Activated CD4-positive, alpha-beta T cell treated with anti-CD3 and anti-CD28 coated beads for 36 hours (primary cell): ENCODE measurements at regions not wholly inside any gene's neighbourhood (a gene's known extent, or its start where the extent isn't known, plus 50 kb on each side); places are given as distances from the start of the nearest gene placed in this dataset.
A peak's percentile ranks its signal among the peaks of the same experiment; 100 is the strongest.
"Not testable (repeated sequence)": the region's sequence is repeated elsewhere in the genome, so short reads cannot be mapped to it uniquely, and the experiment has no call there.

Source experiments
- ATAC-seq: fragments of 200-7000 bp; cut with Tn5 transposase; one replicate; pipeline ENCODE4 v1.10.0; 2021; ENCODE audit warnings: mild to moderate bottlenecking, moderate library complexity
- CTCF ChIA-PET: fragments of 350-600 bp; sonication (Branson Sonifier 250); formaldehyde crosslinking; loops from one replicate; lab custom pipeline; 2021; ENCODE audit warnings: antibody characterized with exemption; lab: Charles Lee
- POLR2A ChIA-PET: fragments of 350-600 bp; sonication (Branson Sonifier 250); formaldehyde crosslinking; loops from one replicate; lab custom pipeline; 2021; ENCODE audit warnings: antibody characterized with exemption, inconsistent platforms; lab: Charles Lee
- DNase-seq: peaks from one replicate; pipeline ENCODE4 v3.0.0-alpha.2; 2020
- H3K27ac Mint-ChIP-seq: one replicate; pipeline ENCODE4 v1.8.0; 2021; ENCODE audit warnings: mixed read lengths
- H3K27me3 Mint-ChIP-seq: one replicate; pipeline ENCODE4 v1.8.0; 2021; ENCODE audit warnings: mixed read lengths
- H3K36me3 Mint-ChIP-seq: one replicate; pipeline ENCODE4 v1.8.0; 2021; ENCODE audit warnings: low read depth, mixed read lengths
- H3K4me1 Mint-ChIP-seq: one replicate; pipeline ENCODE4 v1.8.0; 2021; ENCODE audit warnings: mixed read lengths
- H3K4me3 Mint-ChIP-seq: one replicate; pipeline ENCODE4 v1.8.0; 2021; ENCODE audit warnings: mild to moderate bottlenecking, moderate library complexity, mixed read lengths
- H3K9me3 Mint-ChIP-seq: one replicate; pipeline ENCODE4 v1.8.0; 2021; ENCODE audit warnings: low read depth, mixed read lengths
- intact Hi-C, 2 experiments: fragments of 100-400 bp; cut with DNase I in 1 of 2; cut with micrococcal nuclease in 1 of 2; formaldehyde crosslinking; loops; one replicate each; pipeline versions ENCODE4 v1.14.2 to v1.15.1; 2022 to 2024; cut with DNase I, micrococcal nuclease

DNA sequence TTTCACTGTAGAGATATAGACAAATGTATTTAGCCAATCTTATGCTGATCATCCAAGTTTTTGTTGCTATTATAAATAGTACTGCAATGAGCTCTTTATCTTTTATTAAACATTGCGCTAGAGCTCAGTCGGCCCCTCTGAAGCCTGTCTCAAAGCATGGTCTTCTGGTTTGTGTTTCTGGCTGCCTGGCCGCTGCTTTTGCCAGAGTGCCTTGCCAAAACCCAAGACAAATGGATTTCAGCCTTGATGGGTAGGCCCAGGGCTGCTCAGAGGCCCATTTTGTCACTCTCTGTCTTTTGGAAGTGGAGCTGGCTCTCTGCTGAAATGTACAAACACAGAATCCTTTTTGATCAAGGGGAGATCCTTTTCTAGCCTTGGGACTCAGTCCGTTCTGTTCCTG lies 102.9 kb upstream of the KCNG1 start:
- H3K27me3 Mint-ChIP-seq: peaks cover 26% of the 10 kb centered on the region
- no peaks in the 10 kb centered on the region for H3K9me3 Mint-ChIP-seq
- POLR2A ChIA-PET: no interaction called here
- no peak for DNase-seq
- H3K27ac Mint-ChIP-seq: no peak overlapping the region
- H3K36me3 Mint-ChIP-seq: no peaks in the 10 kb centered on the region
- H3K4me3 Mint-ChIP-seq: no peak overlapping the region
- H3K4me1 Mint-ChIP-seq: peaks cover 27% of the 10 kb centered on the region
- CTCF ChIA-PET: no interaction called here
- ATAC-seq: no peak
- intact Hi-C loops: no loop called here

DNA sequence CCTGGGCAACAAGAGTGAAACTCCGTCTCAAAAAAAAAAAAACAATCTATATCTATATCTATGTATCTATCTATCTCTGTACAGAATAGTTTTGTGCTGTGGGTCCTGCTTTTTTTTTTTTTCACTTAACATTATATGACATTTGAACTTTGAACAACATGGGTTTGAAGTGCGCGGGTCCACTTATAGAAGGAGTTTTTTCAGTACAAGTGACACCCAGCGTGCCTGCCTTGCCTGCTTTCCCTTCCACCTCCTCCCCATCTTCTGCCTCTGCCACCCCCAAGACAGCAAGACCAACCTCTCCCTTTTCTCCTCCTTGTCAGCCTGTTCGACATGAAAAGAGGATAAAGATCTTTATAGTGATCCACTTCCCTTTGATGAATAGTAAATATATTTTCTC lies 102.2 kb upstream of the KCNG1 start:
- ChIA-PET POLR2A (no interaction called here), CTCF (no interaction called here)
- Mint-ChIP-seq H3K4me3 (no peak overlapping the region), H3K4me1 (peaks cover 27% of the 10 kb centered on the region), H3K27ac (no peak overlapping the region), H3K9me3 (no peaks in the 10 kb centered on the region), H3K36me3 (no peaks in the 10 kb centered on the region), H3K27me3 (peaks cover 28% of the 10 kb centered on the region)
- ATAC-seq (no peak), DNase-seq (no peak)
- intact Hi-C loops: no loop called here

DNA sequence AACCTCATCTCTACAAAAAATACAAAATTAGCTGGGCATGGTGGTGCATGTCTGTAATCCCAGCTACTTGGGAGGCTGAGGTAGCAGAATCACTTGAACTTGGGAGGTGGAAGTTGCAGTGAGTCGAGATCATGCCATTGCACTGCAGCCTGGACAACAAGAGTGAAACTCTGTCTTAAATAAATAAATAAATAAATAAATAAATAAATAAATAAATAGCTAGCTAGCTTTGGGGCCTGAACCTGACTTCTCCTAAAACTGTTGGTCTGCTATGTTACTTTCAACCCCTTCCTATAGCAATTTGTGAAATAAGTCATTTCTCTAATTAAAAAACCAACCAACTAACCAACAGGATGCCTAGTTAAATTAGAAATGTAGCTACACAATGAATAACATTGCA lies 101.0 kb upstream of the KCNG1 start:
- H3K4me3 Mint-ChIP-seq, DNase-seq, H3K27ac Mint-ChIP-seq, POLR2A ChIA-PET, CTCF ChIA-PET, H3K9me3 Mint-ChIP-seq, H3K36me3 Mint-ChIP-seq, ATAC-seq: not testable (repeated sequence)
- Mint-ChIP-seq H3K27me3 (peaks cover 33% of the 10 kb centered on the region), H3K4me1 (peaks cover 26% of the 10 kb centered on the region)
- intact Hi-C loops: loop anchor here (1.0 kb wide), 2 partner anchors 62 to 63 kb away; no protein-coding TSS in a partner anchor

DNA sequence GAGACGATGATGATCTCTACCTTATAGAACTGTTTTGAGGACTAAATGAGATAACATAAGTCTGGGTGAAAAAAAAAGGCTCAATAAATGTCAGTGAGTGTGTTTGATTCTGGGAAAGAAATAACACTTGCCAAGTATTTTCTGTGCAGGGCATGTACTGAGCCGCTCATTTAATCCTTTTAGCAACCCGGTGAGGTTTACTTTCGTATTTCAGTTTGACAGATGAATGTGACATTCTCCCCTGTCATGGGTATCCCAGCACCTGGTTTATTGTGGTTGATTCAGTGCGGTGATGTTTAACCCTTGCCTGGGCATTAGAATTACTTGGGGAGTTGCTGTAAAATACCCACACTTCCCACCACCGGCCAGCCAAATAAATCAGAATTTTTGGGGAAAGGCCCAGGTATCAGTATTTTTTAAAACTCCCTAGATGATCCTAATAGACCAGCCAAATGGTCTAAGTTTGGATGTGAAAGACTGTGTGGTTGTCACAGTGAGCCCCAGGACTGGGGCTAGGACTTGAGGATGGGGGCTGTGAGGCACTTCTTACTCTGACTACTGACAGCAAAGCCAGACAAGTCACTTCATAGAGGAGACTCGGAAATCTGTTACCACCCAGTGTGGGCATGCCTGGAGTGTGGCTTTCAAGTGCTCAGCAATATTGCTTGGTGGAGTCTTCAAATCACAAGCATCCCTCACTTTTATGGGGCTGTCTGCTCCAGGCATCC lies 100.2 kb upstream of the KCNG1 start:
- POLR2A ChIA-PET: no interaction called here
- H3K4me3 Mint-ChIP-seq: no peak overlapping the region
- peaks cover 18% of the 10 kb centered on the region for H3K4me1 Mint-ChIP-seq
- DNase-seq (peak; percentile 51), ATAC-seq (peak; percentile 96)
- intact Hi-C loops: loop anchor here (1.0 kb wide), 2 partner anchors 61 to 62 kb away; no protein-coding TSS in a partner anchor
- no peak overlapping the region for H3K27ac Mint-ChIP-seq
- CTCF ChIA-PET: no interaction called here
- H3K36me3 Mint-ChIP-seq: no peaks in the 10 kb centered on the region
- H3K27me3 Mint-ChIP-seq: peaks cover 31% of the 10 kb centered on the region
- H3K9me3 Mint-ChIP-seq: no peaks in the 10 kb centered on the region

DNA sequence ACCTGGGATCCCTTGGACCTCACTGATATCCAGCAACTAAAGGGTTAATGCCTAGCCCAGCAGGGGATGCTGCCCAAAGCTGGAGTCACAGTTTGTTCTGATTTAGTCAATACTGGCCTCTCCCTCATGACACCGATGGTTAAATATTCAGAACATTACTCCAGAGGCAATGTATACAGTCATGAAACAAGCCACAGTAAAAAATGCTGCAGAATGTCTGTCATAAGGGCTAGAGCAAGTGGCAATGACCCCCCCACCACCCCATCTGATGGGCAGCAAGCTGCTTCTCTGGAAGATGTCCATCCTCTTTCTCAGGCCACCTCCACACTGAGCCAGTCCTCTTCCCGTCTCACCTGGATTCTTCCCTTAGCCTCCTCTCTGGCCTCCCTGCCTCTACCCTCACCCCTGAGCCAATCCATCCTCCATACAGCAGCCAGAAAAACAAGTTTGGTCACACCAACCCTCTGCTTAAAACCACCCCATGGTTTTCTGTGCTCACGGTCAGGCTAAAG lies 99.0 kb upstream of the KCNG1 start:
- Mint-ChIP-seq H3K4me1 (peaks cover 14% of the 10 kb centered on the region), H3K36me3 (no peaks in the 10 kb centered on the region), H3K27ac (no peak overlapping the region), H3K27me3 (peaks cover 31% of the 10 kb centered on the region), H3K4me3 (no peak overlapping the region), H3K9me3 (no peaks in the 10 kb centered on the region)
- POLR2A ChIA-PET: no interaction called here
- ATAC-seq: no peak
- intact Hi-C loops: no loop called here
- CTCF ChIA-PET: interaction anchor here (0.5 kb wide), 1 partner anchor 172 kb away, joined by 3 read pairs; no protein-coding TSS in a partner anchor
- no peak for DNase-seq

- ChIA-PET CTCF (interaction anchor here (0.7 kb wide), 1 partner anchor 65 kb away, joined by 3 read pairs; no protein-coding TSS in a partner anchor), POLR2A (no interaction called here)
- DNase-seq (no peak), ATAC-seq (no peak)
- H3K27ac Mint-ChIP-seq: no peak overlapping the region
- no peaks in the 10 kb centered on the region for H3K36me3 Mint-ChIP-seq
- intact Hi-C loops: no loop called here
- H3K4me3 Mint-ChIP-seq: no peak overlapping the region
- peaks cover 14% of the 10 kb centered on the region for H3K4me1 Mint-ChIP-seq
- H3K27me3 Mint-ChIP-seq: peaks cover 27% of the 10 kb centered on the region
- no peaks in the 10 kb centered on the region for H3K9me3 Mint-ChIP-seq
These were observed 98.4 kb upstream of the KCNG1 start for GRCh38 chr20:51121272-51121671.

DNA sequence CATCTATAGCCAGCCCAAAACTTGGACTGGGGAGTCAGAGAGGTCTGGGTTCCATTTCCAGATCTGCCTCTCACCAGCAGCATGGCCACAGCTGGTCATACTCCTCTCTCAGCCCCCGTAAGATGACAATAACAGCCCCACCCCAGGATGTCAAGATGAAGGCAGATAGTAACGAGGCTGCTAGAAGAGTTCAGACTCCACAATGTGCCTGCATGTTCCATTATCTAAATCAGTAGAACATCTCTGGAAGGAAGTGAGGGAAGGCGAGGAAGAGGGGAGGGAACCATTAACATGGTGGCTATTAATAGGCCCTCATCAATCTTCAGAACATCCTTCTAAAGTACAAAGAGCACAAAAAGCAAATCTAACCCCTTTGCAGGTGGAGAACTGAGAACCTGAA lies 98.0 kb upstream of the KCNG1 start:
- H3K4me1 Mint-ChIP-seq: peaks cover 14% of the 10 kb centered on the region
- no peak for ATAC-seq
- H3K27ac Mint-ChIP-seq: no peak overlapping the region
- ChIA-PET CTCF (interaction anchor here (0.7 to 1.1 kb wide), 2 partner anchors 65 to 127 kb away, joined by 3 read pairs; no protein-coding TSS in a partner anchor), POLR2A (no interaction called here)
- H3K27me3 Mint-ChIP-seq: peaks cover 27% of the 10 kb centered on the region
- no peaks in the 10 kb centered on the region for H3K36me3 Mint-ChIP-seq
- intact Hi-C loops: no loop called here
- no peak for DNase-seq
- H3K9me3 Mint-ChIP-seq: no peaks in the 10 kb centered on the region
- H3K4me3 Mint-ChIP-seq: no peak overlapping the region

- peaks cover 26% of the 10 kb centered on the region for H3K27me3 Mint-ChIP-seq
- CTCF ChIA-PET: interaction anchor here (0.7 to 1.1 kb wide), 2 partner anchors 66 to 127 kb away, joined by 3 read pairs; no protein-coding TSS in a partner anchor
- intact Hi-C loops: no loop called here
- H3K4me1 Mint-ChIP-seq: peaks cover 14% of the 10 kb centered on the region
- no peaks in the 10 kb centered on the region for H3K36me3 Mint-ChIP-seq
- H3K9me3 Mint-ChIP-seq: no peaks in the 10 kb centered on the region
- POLR2A ChIA-PET: no interaction called here
- no peak for DNase-seq
- H3K4me3 Mint-ChIP-seq: no peak overlapping the region
- no peak overlapping the region for H3K27ac Mint-ChIP-seq
- ATAC-seq: no peak
These were observed 97.5 kb upstream of the KCNG1 start for GRCh38 chr20:51120438-51120837.

GRCh38 chr20:51119914-51120313 lies 97.0 kb upstream of the KCNG1 start:
- DNase-seq (no peak), ATAC-seq (no peak)
- no peaks in the 10 kb centered on the region for H3K9me3 Mint-ChIP-seq
- CTCF ChIA-PET: interaction anchor here (1.1 kb wide), 1 partner anchor 127 kb away, joined by 3 read pairs; no protein-coding TSS in a partner anchor
- POLR2A ChIA-PET: no interaction called here
- H3K4me1 Mint-ChIP-seq: peaks cover 14% of the 10 kb centered on the region
- no peaks in the 10 kb centered on the region for H3K36me3 Mint-ChIP-seq
- no peak overlapping the region for H3K27ac Mint-ChIP-seq
- intact Hi-C loops: no loop called here
- H3K27me3 Mint-ChIP-seq: peaks cover 23% of the 10 kb centered on the region
- H3K4me3 Mint-ChIP-seq: no peak overlapping the region

- H3K9me3 Mint-ChIP-seq: no peaks in the 10 kb centered on the region
- ChIA-PET CTCF (interaction anchor here (0.7 kb wide), 1 partner anchor 38 kb away, joined by 3 read pairs; no protein-coding TSS in a partner anchor), POLR2A (no interaction called here)
- H3K27me3 Mint-ChIP-seq: peaks cover 25% of the 10 kb centered on the region
- H3K36me3 Mint-ChIP-seq: no peaks in the 10 kb centered on the region
- no peak overlapping the region for H3K4me3 Mint-ChIP-seq
- intact Hi-C loops: no loop called here
- H3K27ac Mint-ChIP-seq: no peak overlapping the region
- H3K4me1 Mint-ChIP-seq: peaks cover 14% of the 10 kb centered on the region
- ATAC-seq (no peak), DNase-seq (no peak)
These were observed 96.1 kb upstream of the KCNG1 start for GRCh38 chr20:51118985-51119527.

DNA sequence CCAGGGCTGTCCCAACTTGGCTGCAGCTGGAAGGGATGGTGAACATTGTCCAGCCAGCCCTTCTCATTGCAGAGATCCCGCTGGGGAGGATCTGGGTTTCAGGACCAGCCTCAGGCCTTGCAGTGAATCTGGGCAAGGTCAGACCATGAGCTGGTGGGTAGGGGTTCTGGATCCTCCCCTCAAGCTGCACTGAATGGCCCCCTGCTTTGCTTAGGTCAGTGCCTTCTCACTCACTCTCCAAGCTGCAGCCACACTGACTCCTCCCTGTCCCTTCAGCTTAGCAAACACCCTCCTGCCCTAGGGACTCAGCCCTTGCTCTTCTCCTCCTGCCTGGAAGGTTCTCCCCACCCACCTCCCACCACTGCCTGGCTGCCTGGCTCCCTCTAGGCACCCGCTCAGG lies 95.3 kb upstream of the KCNG1 start:
- Mint-ChIP-seq H3K9me3 (no peaks in the 10 kb centered on the region), H3K4me1 (peaks cover 13% of the 10 kb centered on the region), H3K36me3 (no peaks in the 10 kb centered on the region), H3K4me3 (no peak overlapping the region), H3K27me3 (peaks cover 24% of the 10 kb centered on the region), H3K27ac (no peak overlapping the region)
- DNase-seq (no peak), ATAC-seq (no peak)
- ChIA-PET CTCF (no interaction called here), POLR2A (no interaction called here)
- intact Hi-C loops: no loop called here
